Vagina (tissue), 2 donors: ENCODE measurements at regions not wholly inside any gene's neighbourhood (a gene's known extent, or its start where the extent isn't known, plus 50 kb on each side); places are given as distances from the start of the nearest gene placed in this dataset.

ENCODE experiments used
- CTCF ChIP-seq, 3 experiments: fragments of 450-650 bp in 2 of 3; fragments of 200-600 bp in 1 of 3; sonication (generic) in 1 of 3; IDR thresholded peaks; one replicate each; pipeline ENCODE4 v1.5.1; 2017 to 2019; ENCODE audit warnings: antibody characterized with exemption in 3 of 3, mild to moderate bottlenecking in 2 of 3, moderate library complexity in 2 of 3
- POLR2A ChIP-seq, 2 donors: fragments of 450-650 bp; IDR thresholded peaks; one replicate each; pipeline ENCODE4 v1.6.1; 2017; ENCODE audit warnings: antibody characterized with exemption in 2 of 2, mild to moderate bottlenecking in 2 of 2, moderate library complexity in 2 of 2
- POLR2AphosphoS5 ChIP-seq, 2 donors: sonication (generic); formaldehyde crosslinking; IDR thresholded peaks; one replicate each; pipeline ENCODE4 v1.9.0; 2017; ENCODE audit warnings: antibody characterized with exemption in 2 of 2, mild to moderate bottlenecking in 2 of 2, low read depth in 1 of 2; ENCODE audit not compliant: insufficient read depth in 1 of 2

GRCh38 chr1:68930101-68930500, 433.2 kb upstream of the DEPDC1 start:
- no peak for TF ChIP-seq CTCF (IDR thresholded peaks at IDR 0.05)
- no peak for TF ChIP-seq POLR2AphosphoS5 (IDR thresholded peaks at IDR 0.05; ENCODE audit: insufficient read depth in 1 of 2, low read depth in 1 of 2)
- TF ChIP-seq POLR2A (IDR thresholded peaks at IDR 0.05), result no peak
